Thyroid gland (tissue), 4 donors: ENCODE measurements at regions not wholly inside any gene's neighbourhood (a gene's known extent, or its start where the extent isn't known, plus 50 kb on each side); places are given as distances from the start of the nearest gene placed in this dataset.

Source experiments
- CTCF ChIP-seq, 6 experiments: fragments of 200-600 bp in 3 of 6; fragments of 450-650 bp in 3 of 6; sonication (generic) in 3 of 6; IDR thresholded peaks; one replicate each; pipeline ENCODE4 v1.5.1; 2016 to 2019; ENCODE audit warnings: antibody characterized with exemption in 6 of 6, mild to moderate bottlenecking in 2 of 6, inconsistent platforms in 1 of 6, moderate library complexity in 1 of 6
- POLR2A ChIP-seq, 2 donors: fragments of 450-650 bp; IDR thresholded peaks; one replicate each; pipeline ENCODE4 v1.6.1; 2017; ENCODE audit warnings: antibody characterized with exemption in 2 of 2, mild to moderate bottlenecking in 2 of 2, moderate library complexity in 1 of 2

- TF ChIP-seq POLR2A (IDR thresholded peaks at IDR 0.05), result no peak
- no peak for TF ChIP-seq CTCF (IDR thresholded peaks at IDR 0.05)
These were observed 116.2 kb downstream of the SMIM20 start for GRCh38 chr4:26030260-26030667.
